ENCODE measurements at regions not wholly inside any gene's neighbourhood (a gene's known extent, or its start where the extent isn't known, plus 50 kb on each side); places are given as distances from the start of the nearest gene placed in this dataset.

GRCh38 chr9:120071760-120072159 is 508.2 kb downstream of the CDK5RAP2 start:
- Mint-ChIP-seq H3K4me1 (no peaks in the 10 kb centered on the region), H3K9me3 (no peaks in the 10 kb centered on the region), H3K36me3 (no peaks in the 10 kb centered on the region), H3K27me3 (peaks cover 18% of the 10 kb centered on the region), H3K27ac (no peak overlapping the region), H3K4me3 (no peak overlapping the region)
- peak; percentile 27 for ATAC-seq

- Mint-ChIP-seq H3K9me3 (no peaks in the 10 kb centered on the region), H3K36me3 (no peaks in the 10 kb centered on the region), H3K4me1 (no peaks in the 10 kb centered on the region), H3K4me3 (no peak overlapping the region), H3K27me3 (no peaks in the 10 kb centered on the region), H3K27ac (no peak overlapping the region)
- no peak for ATAC-seq
Observed at GRCh38 chr9:120066315-120066714, 513.7 kb downstream of the CDK5RAP2 start.

- Mint-ChIP-seq H3K4me3 (no peak overlapping the region), H3K36me3 (no peaks in the 10 kb centered on the region), H3K4me1 (no peaks in the 10 kb centered on the region), H3K27me3 (no peaks in the 10 kb centered on the region), H3K27ac (no peak overlapping the region), H3K9me3 (no peaks in the 10 kb centered on the region)
- no peak for ATAC-seq
Observed at GRCh38 chr9:120065151-120065550, 514.8 kb downstream of the CDK5RAP2 start.

GRCh38 chr9:120045011-120045410 is 535.0 kb downstream of the CDK5RAP2 start:
- Mint-ChIP-seq H3K27ac (no peak overlapping the region), H3K27me3 (no peaks in the 10 kb centered on the region), H3K4me1 (no peaks in the 10 kb centered on the region), H3K4me3 (no peak overlapping the region), H3K9me3 (peaks cover 4% of the 10 kb centered on the region), H3K36me3 (no peaks in the 10 kb centered on the region)
- ATAC-seq = no peak

GRCh38 chr9:120043448-120043847 is 536.5 kb downstream of the CDK5RAP2 start:
- ATAC-seq = no peak

GRCh38 chr9:120040896-120041295 is 539.1 kb downstream of the CDK5RAP2 start:
- Mint-ChIP-seq H3K27me3 (no peaks in the 10 kb centered on the region), H3K9me3 (peaks cover 4% of the 10 kb centered on the region), H3K27ac (no peak overlapping the region), H3K36me3 (no peaks in the 10 kb centered on the region), H3K4me3 (no peak overlapping the region), H3K4me1 (no peaks in the 10 kb centered on the region)
- no peak for ATAC-seq

More at GRCh38 chr9:120043448-120043847, 536.5 kb downstream of the CDK5RAP2 start:
- Mint-ChIP-seq H3K36me3 (no peaks in the 10 kb centered on the region), H3K27ac (no peak overlapping the region), H3K9me3 (peaks cover 4% of the 10 kb centered on the region), H3K27me3 (no peaks in the 10 kb centered on the region), H3K4me1 (no peaks in the 10 kb centered on the region), H3K4me3 (no peak overlapping the region)

- peaks cover 2% of the 10 kb centered on the region for H3K9me3 Mint-ChIP-seq
- no peaks in the 10 kb centered on the region for H3K4me1 Mint-ChIP-seq
- no peaks in the 10 kb centered on the region for H3K36me3 Mint-ChIP-seq
- no peak for ATAC-seq
- no peak overlapping the region for H3K27ac Mint-ChIP-seq
- H3K27me3 Mint-ChIP-seq = no peaks in the 10 kb centered on the region
- no peak overlapping the region for H3K4me3 Mint-ChIP-seq
Observed at GRCh38 chr9:120038342-120038741, 541.6 kb downstream of the CDK5RAP2 start.

GRCh38 chr9:120032639-120033038 is 547.3 kb downstream of the CDK5RAP2 start:
- no peaks in the 10 kb centered on the region for H3K4me1 Mint-ChIP-seq
- no peak overlapping the region for H3K27ac Mint-ChIP-seq
- peaks cover 8% of the 10 kb centered on the region for H3K27me3 Mint-ChIP-seq
- H3K9me3 Mint-ChIP-seq = peaks cover 2% of the 10 kb centered on the region
- no peaks in the 10 kb centered on the region for H3K36me3 Mint-ChIP-seq
- no peak overlapping the region for H3K4me3 Mint-ChIP-seq
- ATAC-seq = no peak

- Mint-ChIP-seq H3K4me3 (no peak overlapping the region), H3K27me3 (peaks cover 8% of the 10 kb centered on the region), H3K4me1 (no peaks in the 10 kb centered on the region), H3K9me3 (peaks cover 2% of the 10 kb centered on the region), H3K27ac (no peak overlapping the region), H3K36me3 (no peaks in the 10 kb centered on the region)
- no peak for ATAC-seq
Observed at GRCh38 chr9:120030847-120031246, 549.1 kb downstream of the CDK5RAP2 start.

GRCh38 chr9:120018550-120018949 is 561.4 kb downstream of the CDK5RAP2 start:
- no peak for ATAC-seq
- no peaks in the 10 kb centered on the region for H3K36me3 Mint-ChIP-seq
- H3K4me3 Mint-ChIP-seq = no peak overlapping the region
- H3K27me3 Mint-ChIP-seq = peaks cover 7% of the 10 kb centered on the region
- no peak overlapping the region for H3K27ac Mint-ChIP-seq
- peaks cover 3% of the 10 kb centered on the region for H3K9me3 Mint-ChIP-seq
- H3K4me1 Mint-ChIP-seq = no peaks in the 10 kb centered on the region

- peaks cover 3% of the 10 kb centered on the region for H3K9me3 Mint-ChIP-seq
- H3K27ac Mint-ChIP-seq = no peak overlapping the region
- ATAC-seq = no peak
- no peaks in the 10 kb centered on the region for H3K4me1 Mint-ChIP-seq
- no peaks in the 10 kb centered on the region for H3K36me3 Mint-ChIP-seq
- peaks cover 2% of the 10 kb centered on the region for H3K27me3 Mint-ChIP-seq
- H3K4me3 Mint-ChIP-seq = no peak overlapping the region
Observed at GRCh38 chr9:120018037-120018436, 561.9 kb downstream of the CDK5RAP2 start.

- no peaks in the 10 kb centered on the region for H3K4me1 Mint-ChIP-seq
- no peak overlapping the region for H3K27ac Mint-ChIP-seq
- H3K36me3 Mint-ChIP-seq = no peaks in the 10 kb centered on the region
- no peak for ATAC-seq
- no peak overlapping the region for H3K4me3 Mint-ChIP-seq
- H3K27me3 Mint-ChIP-seq = no peaks in the 10 kb centered on the region
- peaks cover 3% of the 10 kb centered on the region for H3K9me3 Mint-ChIP-seq
Observed at GRCh38 chr9:120016231-120016630, 563.7 kb downstream of the CDK5RAP2 start.

GRCh38 chr9:120014796-120015195 is 565.2 kb downstream of the CDK5RAP2 start:
- Mint-ChIP-seq H3K36me3 (no peaks in the 10 kb centered on the region), H3K9me3 (no peaks in the 10 kb centered on the region), H3K4me3 (no peak overlapping the region), H3K4me1 (no peaks in the 10 kb centered on the region), H3K27me3 (no peaks in the 10 kb centered on the region), H3K27ac (no peak overlapping the region)
- ATAC-seq = no peak

- Mint-ChIP-seq H3K9me3 (peaks cover 3% of the 10 kb centered on the region), H3K27ac (no peak overlapping the region), H3K4me1 (no peaks in the 10 kb centered on the region), H3K27me3 (peaks cover 26% of the 10 kb centered on the region), H3K36me3 (no peaks in the 10 kb centered on the region), H3K4me3 (no peak overlapping the region)
- ATAC-seq = no peak
Observed at GRCh38 chr9:120009856-120010255, 570.1 kb downstream of the CDK5RAP2 start.

GRCh38 chr9:120001536-120001935 is 578.4 kb downstream of the CDK5RAP2 start:
- peaks cover 10% of the 10 kb centered on the region for H3K27me3 Mint-ChIP-seq

GRCh38 chr9:119998614-119999013 is 581.4 kb downstream of the CDK5RAP2 start:
- H3K36me3 Mint-ChIP-seq = no peaks in the 10 kb centered on the region
- ATAC-seq = no peak
- no peaks in the 10 kb centered on the region for H3K9me3 Mint-ChIP-seq
- no peak overlapping the region for H3K4me3 Mint-ChIP-seq
- no peaks in the 10 kb centered on the region for H3K4me1 Mint-ChIP-seq
- H3K27ac Mint-ChIP-seq = no peak overlapping the region
- peaks cover 9% of the 10 kb centered on the region for H3K27me3 Mint-ChIP-seq

More at GRCh38 chr9:120001536-120001935, 578.4 kb downstream of the CDK5RAP2 start:
- no peaks in the 10 kb centered on the region for H3K36me3 Mint-ChIP-seq
- H3K4me1 Mint-ChIP-seq = no peaks in the 10 kb centered on the region
- H3K9me3 Mint-ChIP-seq = peaks cover 2% of the 10 kb centered on the region
- ATAC-seq = no peak
- no peak overlapping the region for H3K4me3 Mint-ChIP-seq
- no peak overlapping the region for H3K27ac Mint-ChIP-seq

GRCh38 chr9:119991797-119992196 is 588.2 kb downstream of the CDK5RAP2 start:
- Mint-ChIP-seq H3K4me3 (no peak overlapping the region), H3K27ac (no peak overlapping the region), H3K36me3 (no peaks in the 10 kb centered on the region), H3K4me1 (no peaks in the 10 kb centered on the region), H3K9me3 (no peaks in the 10 kb centered on the region), H3K27me3 (peaks cover 7% of the 10 kb centered on the region)
- ATAC-seq = no peak

Measured in stimulated activated memory B cell treated with anti-CD40 and anti-IgM and Interleukin-4, amounts not matched to agents 10 μg/mL and 1 μg/mL and 100 μg/mL, for 72 hours (primary cell).